GM11168 (cell line): ENCODE measurements at regions not wholly inside any gene's neighbourhood (a gene's known extent, or its start where the extent isn't known, plus 50 kb on each side); places are given as distances from the start of the nearest gene placed in this dataset.
"Not testable (repeated sequence)": the region's sequence is repeated elsewhere in the genome, so short reads cannot be mapped to it uniquely, and the experiment has no call there.

Experiments used
- in situ Hi-C: fragments of 300-500 bp; cut with MboI; formaldehyde crosslinking; loops from one replicate; pipeline ENCODE4 v1.12.0; 2022; ENCODE audit warnings: low sequenced_read_pairs; ENCODE audit not compliant: unreplicated experiment

GRCh38 chr20:17873410-17874270 lies 95.0 kb downstream of the SNX5 start:
- in situ Hi-C loops: no loop called here

- in situ Hi-C loops: no loop called here
Measured at GRCh38 chr20:17872959-17873358, 95.6 kb downstream of the SNX5 start.

- in situ Hi-C loops: no loop called here
Measured at GRCh38 chr20:17872434-17872833, 96.2 kb downstream of the SNX5 start.

GRCh38 chr20:17871886-17872285 lies 96.7 kb downstream of the SNX5 start:
- in situ Hi-C loops: no loop called here

GRCh38 chr20:17871181-17871580 lies 97.4 kb downstream of the SNX5 start:
- in situ Hi-C loops: no loop called here

GRCh38 chr20:17870086-17870740 lies 98.4 kb downstream of the SNX5 start:
- in situ Hi-C loops: no loop called here

- in situ Hi-C loops: no loop called here
Measured at GRCh38 chr20:17869295-17869994, 99.1 kb downstream of the SNX5 start.

- in situ Hi-C loops: no loop called here
Measured at GRCh38 chr20:17868700-17869231, 99.8 kb downstream of the SNX5 start.

- in situ Hi-C loops: no loop called here
Measured at GRCh38 chr20:17868151-17868550, 100.4 kb downstream of the SNX5 start.

GRCh38 chr20:17867131-17867925 lies 101.3 kb downstream of the SNX5 start:
- in situ Hi-C loops: no loop called here

GRCh38 chr20:17866234-17867001 lies 102.2 kb downstream of the SNX5 start:
- in situ Hi-C loops: no loop called here

- in situ Hi-C loops: no loop called here
Measured at GRCh38 chr20:17863577-17864292, 104.9 kb downstream of the SNX5 start.

- in situ Hi-C loops: no loop called here
Measured at GRCh38 chr20:17863209-17863576, 105.4 kb downstream of the SNX5 start.

- in situ Hi-C loops: no loop called here
Measured at GRCh38 chr20:17862171-17862570, 106.4 kb downstream of the SNX5 start.

- in situ Hi-C loops: not testable (repeated sequence)
Measured at GRCh38 chr20:17861620-17862019, 107.0 kb downstream of the SNX5 start.

- in situ Hi-C loops: no loop called here
Measured at GRCh38 chr20:17860301-17861197, 108.0 kb downstream of the SNX5 start.

- in situ Hi-C loops: no loop called here
Measured at GRCh38 chr20:17859616-17860232, 108.9 kb downstream of the SNX5 start.
